Prostate gland (tissue), 2 donors: ENCODE measurements at regions not wholly inside any gene's neighbourhood (a gene's known extent, or its start where the extent isn't known, plus 50 kb on each side); places are given as distances from the start of the nearest gene placed in this dataset.
A peak's percentile ranks its signal among the peaks of the same experiment; 100 is the strongest.

Source experiments
- DNase-seq: peaks from one replicate; pipeline ENCODE4 v3.0.0-alpha.2; 2019; ENCODE audit warnings: low spot score
- H3K27ac ChIP-seq, 2 donors: fragments of 200-600 bp; sonication (generic); 2 replicates each; pipeline ENCODE4 v1.5.1; 2017 to 2019
- H3K27me3 ChIP-seq: fragments of 200-600 bp; sonication (generic); replicated peaks from 2 replicates; pipeline ENCODE4 v1.5.1; 2019; ENCODE audit not compliant: insufficient read depth
- H3K36me3 ChIP-seq, 2 donors: fragments of 200-600 bp; sonication (generic); 1 replicate in 1 of 2; 2 replicates in 1 of 2; pipeline versions ENCODE4 v1.5.1 to v1.8.1; 2017 to 2019
- H3K4me1 ChIP-seq: fragments of 200-600 bp; sonication (generic); replicated peaks from 2 replicates; pipeline ENCODE4 v1.5.1; 2019
- H3K4me3 ChIP-seq, 2 donors: fragments of 200-600 bp; sonication (generic); 2 replicates each; pipeline ENCODE4 v1.5.1; 2017 to 2019
- H3K9me3 ChIP-seq: fragments of 200-600 bp; sonication (generic); 2 replicates; pipeline ENCODE4 v1.5.1; 2017
- CTCF ChIP-seq, 4 experiments: fragments of 200-600 bp in 2 of 4; fragments of 450-650 bp in 2 of 4; sonication (generic) in 2 of 4; IDR thresholded peaks; 1 replicate in 3 of 4; 2 replicates in 1 of 4; pipeline ENCODE4 v1.5.1; 2016 to 2019; ENCODE audit warnings: antibody characterized with exemption in 4 of 4, mild to moderate bottlenecking in 2 of 4, moderate library complexity in 2 of 4
- POLR2A ChIP-seq: fragments of 450-650 bp; IDR thresholded peaks from one replicate; pipeline ENCODE4 v1.6.1; 2016; ENCODE audit warnings: antibody characterized with exemption, mild to moderate bottlenecking
- POLR2AphosphoS5 ChIP-seq: sonication (generic); formaldehyde crosslinking; IDR thresholded peaks from one replicate; pipeline ENCODE4 v1.6.1; 2017; ENCODE audit warnings: antibody characterized with exemption
- WGBS: methylation state at CpG from one replicate; pipeline ENCODE4 v1.1.5; 2018; 5-methylcytosine and 5-hydroxymethylcytosine counted together
- intact Hi-C: fragments of 100-400 bp; cut with DNase I; formaldehyde crosslinking; loops from one replicate; pipeline ENCODE4 v1.14.2; 2022

GRCh38 chr11:95512177-95512576 is 277.4 kb downstream of the FAM76B start:
- DNase-seq: peak; percentile 31
- H3K27ac ChIP-seq: peak overlapping the region; percentile 45 to 50
- H3K9me3 ChIP-seq: no peaks in the 10 kb centered on the region
- no peaks in the 10 kb centered on the region for H3K36me3 ChIP-seq
- no peak for TF ChIP-seq POLR2A
- no peak for TF ChIP-seq CTCF (IDR thresholded peaks at IDR 0.05)
- TF ChIP-seq POLR2AphosphoS5: no peak
- no peaks in the 10 kb centered on the region for H3K4me1 ChIP-seq
- 43% methylated on average over 4 of the region's 4 CpGs for WGBS
- no peaks in the 10 kb centered on the region for H3K27me3 ChIP-seq
- no peak overlapping the region for H3K4me3 ChIP-seq
- intact Hi-C loops: no loop called here

GRCh38 chr11:95508219-95508890 is 277.4 kb upstream of the SESN3 start:
- intact Hi-C loops: no loop called here
- 82% methylated on average over 7 of the region's 7 CpGs for WGBS
- Histone ChIP-seq H3K27ac (no peak overlapping the region), H3K36me3 (no peaks in the 10 kb centered on the region), H3K4me3 (no peak overlapping the region), H3K9me3 (no peaks in the 10 kb centered on the region), H3K27me3 (no peaks in the 10 kb centered on the region), H3K4me1 (no peaks in the 10 kb centered on the region)
- DNase-seq: no peak
- TF ChIP-seq POLR2AphosphoS5: no peak
- no peak for TF ChIP-seq CTCF (IDR thresholded peaks at IDR 0.05)
- TF ChIP-seq POLR2A: no peak

GRCh38 chr11:95507794-95508193 is 276.8 kb upstream of the SESN3 start:
- no peak overlapping the region for H3K4me3 ChIP-seq
- no peaks in the 10 kb centered on the region for H3K4me1 ChIP-seq
- H3K36me3 ChIP-seq: no peaks in the 10 kb centered on the region
- WGBS: 75% methylated on average over 3 of the region's 3 CpGs
- intact Hi-C loops: no loop called here
- no peak overlapping the region for H3K27ac ChIP-seq
- TF ChIP-seq POLR2AphosphoS5 (no peak), POLR2A (no peak), CTCF (IDR thresholded peaks at IDR 0.05) (no peak)
- H3K27me3 ChIP-seq: no peaks in the 10 kb centered on the region
- H3K9me3 ChIP-seq: no peaks in the 10 kb centered on the region
- no peak for DNase-seq

- 95% methylated on average over 2 of the region's 2 CpGs for WGBS
- intact Hi-C loops: no loop called here
- no peak for DNase-seq
Observed at GRCh38 chr11:95506777-95507176, 275.8 kb upstream of the SESN3 start.

GRCh38 chr11:95505927-95506426 is 275.0 kb upstream of the SESN3 start:
- no peak for TF ChIP-seq POLR2A
- no peak for TF ChIP-seq CTCF (IDR thresholded peaks at IDR 0.05)
- no peak for TF ChIP-seq POLR2AphosphoS5
- Histone ChIP-seq H3K27me3 (no peaks in the 10 kb centered on the region), H3K27ac (no peak overlapping the region), H3K9me3 (no peaks in the 10 kb centered on the region), H3K36me3 (no peaks in the 10 kb centered on the region), H3K4me1 (no peaks in the 10 kb centered on the region), H3K4me3 (no peak overlapping the region)
- WGBS: 95% methylated on average over 8 of the region's 8 CpGs
- intact Hi-C loops: no loop called here
- no peak for DNase-seq

More at GRCh38 chr11:95506777-95507176, 275.8 kb upstream of the SESN3 start:
- Histone ChIP-seq H3K27me3 (no peaks in the 10 kb centered on the region), H3K4me1 (no peaks in the 10 kb centered on the region), H3K4me3 (no peak overlapping the region), H3K9me3 (no peaks in the 10 kb centered on the region), H3K27ac (no peak overlapping the region), H3K36me3 (no peaks in the 10 kb centered on the region)
- no peak for TF ChIP-seq POLR2A
- no peak for TF ChIP-seq POLR2AphosphoS5
